ENCODE measurements at regions not wholly inside any gene's neighbourhood (a gene's known extent, or its start where the extent isn't known, plus 50 kb on each side); places are given as distances from the start of the nearest gene placed in this dataset.

GRCh38 chr20:48335308-48336050 is 492.3 kb downstream of the PREX1 start:
- Mint-ChIP-seq H3K4me3 (ENCODE audit: unreplicated experiment) (no peak overlapping the region), H3K27ac (ENCODE audit: low read depth, unreplicated experiment) (no peak overlapping the region), H3K27me3 (ENCODE audit: insufficient read depth, unreplicated experiment) (peaks cover 91% of the 10 kb centered on the region), H3K4me1 (ENCODE audit: insufficient read depth, unreplicated experiment) (peaks cover 9% of the 10 kb centered on the region), H3K9me3 (ENCODE audit: unreplicated experiment) (no peaks in the 10 kb centered on the region), H3K36me3 (ENCODE audit: insufficient read depth, unreplicated experiment) (no peaks in the 10 kb centered on the region)
- no peak for DNase-seq (ENCODE audit: unreplicated experiment)
- intact Hi-C loops (cut with micrococcal nuclease), result no loop called here
- no TSS peak for BruUV-seq (replicated peaks)
- TF ChIP-seq, protein P1, sequence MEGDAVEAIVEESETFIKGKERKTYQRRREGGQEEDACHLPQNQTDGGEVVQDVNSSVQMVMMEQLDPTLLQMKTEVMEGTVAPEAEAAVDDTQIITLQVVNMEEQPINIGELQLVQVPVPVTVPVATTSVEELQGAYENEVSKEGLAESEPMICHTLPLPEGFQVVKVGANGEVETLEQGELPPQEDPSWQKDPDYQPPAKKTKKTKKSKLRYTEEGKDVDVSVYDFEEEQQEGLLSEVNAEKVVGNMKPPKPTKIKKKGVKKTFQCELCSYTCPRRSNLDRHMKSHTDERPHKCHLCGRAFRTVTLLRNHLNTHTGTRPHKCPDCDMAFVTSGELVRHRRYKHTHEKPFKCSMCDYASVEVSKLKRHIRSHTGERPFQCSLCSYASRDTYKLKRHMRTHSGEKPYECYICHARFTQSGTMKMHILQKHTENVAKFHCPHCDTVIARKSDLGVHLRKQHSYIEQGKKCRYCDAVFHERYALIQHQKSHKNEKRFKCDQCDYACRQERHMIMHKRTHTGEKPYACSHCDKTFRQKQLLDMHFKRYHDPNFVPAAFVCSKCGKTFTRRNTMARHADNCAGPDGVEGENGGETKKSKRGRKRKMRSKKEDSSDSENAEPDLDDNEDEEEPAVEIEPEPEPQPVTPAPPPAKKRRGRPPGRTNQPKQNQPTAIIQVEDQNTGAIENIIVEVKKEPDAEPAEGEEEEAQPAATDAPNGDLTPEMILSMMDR (IDR thresholded peaks at IDR 0.05; ENCODE audit: unreplicated experiment), result no peak
- ChIA-PET CTCF (no interaction called here), POLR2A (interaction anchor here (0.6 kb wide), 1 partner anchor 650 kb away, joined by 3 read pairs; no protein-coding TSS in a partner anchor)

DNA sequence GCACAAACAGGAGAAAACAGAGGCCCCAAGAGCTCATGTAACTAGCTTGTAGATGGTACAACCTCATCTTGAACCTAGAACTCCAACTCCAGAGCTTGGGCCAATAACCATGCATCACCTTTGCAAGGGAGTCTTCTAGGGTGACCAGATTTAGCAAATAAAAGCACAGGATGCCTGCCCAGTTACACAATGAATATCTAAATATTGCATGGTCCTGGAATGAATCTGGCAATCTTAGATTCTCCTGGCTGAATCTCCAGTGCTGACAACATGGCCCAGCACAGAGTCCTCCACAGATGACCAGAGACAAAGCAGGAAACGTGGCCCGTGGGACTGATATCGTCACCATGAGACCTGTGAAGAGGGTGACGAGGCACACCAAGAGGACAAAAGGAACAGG is 494.1 kb downstream of the PREX1 start:
- Mint-ChIP-seq H3K4me3 (ENCODE audit: unreplicated experiment) (no peak overlapping the region), H3K36me3 (ENCODE audit: insufficient read depth, unreplicated experiment) (no peaks in the 10 kb centered on the region), H3K27me3 (ENCODE audit: insufficient read depth, unreplicated experiment) (peaks cover 91% of the 10 kb centered on the region), H3K4me1 (ENCODE audit: insufficient read depth, unreplicated experiment) (peaks cover 2% of the 10 kb centered on the region), H3K27ac (ENCODE audit: low read depth, unreplicated experiment) (no peak overlapping the region), H3K9me3 (ENCODE audit: unreplicated experiment) (no peaks in the 10 kb centered on the region)
- ChIA-PET CTCF (no interaction called here), POLR2A (no interaction called here)
- TF ChIP-seq, protein P1 (IDR thresholded peaks at IDR 0.05; ENCODE audit: unreplicated experiment), result no peak
- no peak for DNase-seq (ENCODE audit: unreplicated experiment)
- no TSS peak for BruUV-seq (replicated peaks)
- intact Hi-C loops (cut with micrococcal nuclease), result no loop called here

GRCh38 chr20:48332555-48332954 is 495.2 kb downstream of the PREX1 start:
- Mint-ChIP-seq H3K27ac (ENCODE audit: low read depth, unreplicated experiment) (no peak overlapping the region), H3K4me3 (ENCODE audit: unreplicated experiment) (no peak overlapping the region), H3K9me3 (ENCODE audit: unreplicated experiment) (no peaks in the 10 kb centered on the region), H3K27me3 (ENCODE audit: insufficient read depth, unreplicated experiment) (peaks cover 94% of the 10 kb centered on the region), H3K36me3 (ENCODE audit: insufficient read depth, unreplicated experiment) (no peaks in the 10 kb centered on the region), H3K4me1 (ENCODE audit: insufficient read depth, unreplicated experiment) (no peaks in the 10 kb centered on the region)
- intact Hi-C loops (cut with micrococcal nuclease), result no loop called here
- ChIA-PET POLR2A (interaction anchor here (0.6 to 0.9 kb wide), 2 partner anchors 9 to 15 kb away, joined by 3 read pairs; no protein-coding TSS in a partner anchor), CTCF (interaction anchor here (0.6 to 1.1 kb wide), 3 partner anchors 19 to 288 kb away, joined by 3 read pairs; no protein-coding TSS in a partner anchor)
- TF ChIP-seq, protein P1 (IDR thresholded peaks at IDR 0.05; ENCODE audit: unreplicated experiment), result no peak
- BruUV-seq (replicated peaks), result no TSS peak
- no peak for DNase-seq (ENCODE audit: unreplicated experiment)

DNA sequence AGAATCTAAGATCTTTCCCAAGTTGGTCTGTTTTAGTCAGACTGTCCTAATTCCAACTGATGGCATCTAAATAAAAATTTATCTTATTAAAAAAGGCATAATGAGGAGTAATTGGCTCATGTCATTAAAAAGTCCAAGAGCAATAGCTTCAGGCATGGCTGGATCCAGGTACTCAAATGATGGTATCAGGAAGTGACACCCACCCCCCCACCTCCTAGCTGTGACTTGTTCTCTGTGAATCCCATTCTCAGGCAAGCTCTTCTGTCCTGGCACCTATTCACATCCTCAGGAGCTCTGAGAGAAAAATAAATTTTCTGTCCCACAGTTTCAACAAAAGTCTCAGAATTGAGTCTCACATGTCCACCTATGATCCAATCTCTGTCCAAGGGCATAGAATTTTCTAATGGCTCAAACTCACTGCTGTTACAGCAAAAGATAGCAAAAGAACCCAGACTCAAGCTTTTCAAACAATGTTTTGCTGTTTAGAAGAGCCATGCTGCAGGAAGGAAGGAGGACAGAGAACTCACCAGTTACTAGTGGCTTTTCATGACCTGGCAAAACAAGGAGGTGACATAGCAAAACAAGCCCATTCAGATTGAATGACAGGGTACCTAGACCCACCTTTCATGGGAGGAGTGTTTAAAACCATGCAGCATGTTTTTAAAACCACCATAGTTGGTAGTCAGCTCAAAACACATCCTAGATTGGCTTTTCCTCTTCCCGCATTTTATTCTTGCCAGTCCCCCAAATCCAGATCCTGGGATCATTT is 496.1 kb downstream of the PREX1 start:
- H3K27me3 Mint-ChIP-seq (ENCODE audit: insufficient read depth, unreplicated experiment), result peaks cover 94% of the 10 kb centered on the region
- no peak overlapping the region for H3K27ac Mint-ChIP-seq (ENCODE audit: low read depth, unreplicated experiment)
- H3K4me3 Mint-ChIP-seq (ENCODE audit: unreplicated experiment), result no peak overlapping the region
- H3K4me1 Mint-ChIP-seq (ENCODE audit: insufficient read depth, unreplicated experiment), result no peaks in the 10 kb centered on the region
- intact Hi-C loops (cut with micrococcal nuclease), result no loop called here
- TF ChIP-seq, protein P1 (IDR thresholded peaks at IDR 0.05; ENCODE audit: unreplicated experiment), result no peak
- no TSS peak for BruUV-seq (replicated peaks)
- ChIA-PET CTCF (interaction anchor here (0.6 to 1.1 kb wide), 3 partner anchors 20 to 289 kb away, joined by 3 read pairs; no protein-coding TSS in a partner anchor), POLR2A (interaction anchor here (0.9 kb wide), 1 partner anchor 8 kb away, joined by 3 read pairs; no protein-coding TSS in a partner anchor)
- no peaks in the 10 kb centered on the region for H3K9me3 Mint-ChIP-seq (ENCODE audit: unreplicated experiment)
- no peak for DNase-seq (ENCODE audit: unreplicated experiment)
- H3K36me3 Mint-ChIP-seq (ENCODE audit: insufficient read depth, unreplicated experiment), result no peaks in the 10 kb centered on the region

Data from MCF 10A (cell line).